GM18907 (cell line): ENCODE measurements at regions not wholly inside any gene's neighbourhood (a gene's known extent, or its start where the extent isn't known, plus 50 kb on each side); places are given as distances from the start of the nearest gene placed in this dataset.

Experiments used
- ATAC-seq: cut with Tn5 transposase; IDR thresholded peaks from one replicate; pipeline ENCODE4 v1.9.1; 2021; ENCODE audit warnings: mild to moderate bottlenecking, moderate library complexity; ENCODE audit not compliant: unreplicated experiment

GRCh38 chr5:106956187-106956586, 714.5 kb downstream of the EFNA5 start:
- no peak for ATAC-seq

GRCh38 chr5:106940986-106941385, 729.8 kb downstream of the EFNA5 start:
- no peak for ATAC-seq

GRCh38 chr5:106940301-106940846, 730.4 kb downstream of the EFNA5 start:
- ATAC-seq: no peak

DNA sequence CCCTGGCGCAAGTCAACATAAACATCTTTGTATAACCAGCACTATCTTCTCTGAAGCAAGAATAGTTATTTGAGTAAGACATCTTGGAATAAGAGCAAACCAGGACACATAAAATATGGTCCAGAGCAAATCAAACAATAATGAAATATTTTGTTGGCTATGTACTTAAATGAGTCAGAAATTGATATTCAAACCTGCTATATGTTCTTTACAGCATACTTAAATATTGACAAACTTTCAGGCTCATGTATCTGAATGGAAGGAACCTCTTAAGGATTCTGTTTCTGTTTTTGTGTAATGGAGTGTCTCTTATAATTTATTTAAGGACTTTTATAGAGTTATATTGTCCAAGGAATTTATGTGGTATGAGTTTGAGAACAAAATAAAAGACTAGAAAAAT, 747.3 kb downstream of the EFNA5 start:
- no peak for ATAC-seq

GRCh38 chr5:106921567-106921966, 749.2 kb downstream of the EFNA5 start:
- ATAC-seq: no peak

DNA sequence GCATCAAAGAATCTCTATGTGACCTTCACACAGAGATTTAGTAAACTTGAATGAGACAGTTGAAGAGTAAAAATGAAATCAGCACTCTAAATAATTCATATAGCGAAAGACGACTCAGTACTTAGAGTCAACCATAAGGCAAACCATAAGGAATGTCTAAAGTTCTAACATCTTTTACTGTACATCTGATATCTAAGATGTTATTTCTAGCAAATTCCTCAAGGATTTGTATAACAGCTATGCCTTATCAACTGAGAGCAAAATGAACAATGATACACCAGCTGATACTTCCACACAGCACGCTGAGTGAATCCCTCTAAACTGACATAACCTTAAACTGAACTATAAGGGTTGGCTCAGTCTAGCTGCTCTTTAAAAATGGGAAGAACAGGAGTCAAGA, 760.3 kb downstream of the EFNA5 start:
- no peak for ATAC-seq

GRCh38 chr5:106909716-106910115, 761.0 kb downstream of the EFNA5 start:
- no peak for ATAC-seq

GRCh38 chr5:106907979-106908378, 762.8 kb downstream of the EFNA5 start:
- no peak for ATAC-seq

DNA sequence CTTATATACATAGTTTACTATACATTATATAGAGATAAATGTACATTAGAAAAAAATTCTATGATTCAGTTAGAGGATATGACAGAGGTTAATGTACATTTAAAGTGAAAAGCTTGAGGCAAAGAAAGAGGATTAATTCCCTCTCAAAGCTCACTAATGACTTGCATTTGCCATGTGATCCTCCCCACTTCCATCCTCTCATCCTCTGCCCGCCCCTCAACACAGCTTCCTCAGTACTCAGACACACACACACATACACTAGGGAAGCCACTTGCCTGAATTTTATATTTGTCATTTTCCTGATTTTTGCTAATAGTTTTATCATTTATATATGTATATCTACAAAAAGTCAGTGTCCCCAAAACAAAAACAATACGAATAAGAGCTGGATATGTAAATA, 764.5 kb downstream of the EFNA5 start:
- ATAC-seq: no peak

- ATAC-seq: no peak
Measured at GRCh38 chr5:106894964-106895363, 775.8 kb downstream of the EFNA5 start.

DNA sequence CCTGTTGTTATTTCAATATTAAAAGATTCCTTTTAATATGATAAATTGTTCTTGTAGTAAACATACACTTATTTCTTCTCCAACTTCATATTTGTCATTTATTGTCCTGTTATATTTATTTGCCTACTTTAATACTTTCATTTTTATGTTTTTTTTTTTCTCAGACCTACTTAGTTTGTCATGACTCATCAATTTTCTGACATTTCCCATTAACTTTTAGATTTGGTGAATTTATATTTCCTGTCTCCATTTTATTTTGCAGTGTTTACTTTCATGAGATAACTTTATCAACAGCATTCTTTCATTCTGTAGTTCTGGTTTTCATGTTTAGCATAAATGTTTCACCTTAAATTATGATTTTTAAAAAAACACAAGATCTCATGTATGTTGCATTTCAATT, 788.7 kb downstream of the EFNA5 start:
- ATAC-seq: no peak

DNA sequence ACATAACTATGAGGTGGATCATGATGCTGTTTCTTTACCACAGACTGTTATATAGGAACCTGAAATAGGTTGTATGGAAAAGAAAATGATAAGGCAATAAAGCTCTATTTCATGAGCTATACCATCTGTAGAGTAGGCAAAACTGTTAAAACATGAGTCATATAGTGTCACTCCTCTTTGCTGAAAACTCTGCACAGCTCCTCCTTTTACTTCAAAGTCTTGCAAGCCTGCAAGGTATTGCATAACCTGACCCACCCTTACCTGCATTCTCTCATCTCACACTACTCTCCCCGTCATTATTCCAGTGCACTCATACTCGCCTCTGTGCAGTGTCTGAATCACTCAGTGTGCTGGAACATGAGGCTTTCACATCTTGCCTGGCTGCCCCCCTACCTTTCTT, 790.1 kb downstream of the EFNA5 start:
- ATAC-seq: no peak

- ATAC-seq: no peak
Measured at GRCh38 chr5:106877881-106878280, 792.9 kb downstream of the EFNA5 start.

GRCh38 chr5:106876665-106877194, 794.0 kb downstream of the EFNA5 start:
- ATAC-seq: no peak

- ATAC-seq: no peak
Measured at GRCh38 chr5:106876298-106876622, 794.5 kb downstream of the EFNA5 start.

GRCh38 chr5:106875591-106876297, 795.0 kb downstream of the EFNA5 start:
- no peak for ATAC-seq

DNA sequence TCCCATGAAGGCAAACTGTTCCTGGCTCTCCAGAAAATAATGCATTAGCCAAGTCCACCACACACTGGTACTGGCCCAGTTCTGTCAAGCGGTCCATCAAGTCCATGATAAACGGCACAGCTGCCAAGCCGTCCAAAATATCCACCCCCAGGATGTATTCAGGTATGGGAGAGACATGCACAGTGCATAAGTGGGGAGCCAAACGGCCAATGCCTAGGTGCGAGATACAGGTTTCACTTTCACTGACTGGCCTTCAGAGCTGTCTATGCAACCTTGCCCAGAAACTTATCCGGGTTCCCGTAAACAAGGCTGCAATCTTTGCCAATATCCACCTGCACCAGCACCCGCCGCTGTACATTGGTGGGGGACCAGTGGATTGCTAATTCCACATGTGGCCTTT, 795.8 kb downstream of the EFNA5 start:
- no peak for ATAC-seq

DNA sequence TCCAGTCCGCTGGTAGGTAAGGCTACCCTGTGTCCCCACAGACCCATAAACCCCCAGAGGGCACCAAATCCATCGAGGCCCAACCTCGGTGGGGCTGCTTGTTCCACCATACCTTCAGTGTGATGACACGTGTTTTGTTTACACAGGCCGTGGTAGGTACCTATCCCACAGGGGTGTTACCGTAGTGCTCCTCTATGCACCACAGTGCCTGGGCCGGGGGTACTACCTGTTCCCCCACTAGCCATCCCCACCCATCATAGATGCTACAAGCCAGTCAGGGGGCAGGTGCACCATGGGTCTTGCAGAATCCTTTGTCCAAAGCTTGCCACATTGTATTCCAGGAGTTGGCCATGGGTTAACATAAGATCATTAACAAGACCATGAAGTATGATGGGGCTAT, 796.2 kb downstream of the EFNA5 start:
- ATAC-seq: no peak

GRCh38 chr5:106873568-106873967, 797.2 kb downstream of the EFNA5 start:
- no peak for ATAC-seq

- ATAC-seq: no peak
Measured at GRCh38 chr5:106865279-106865678, 805.5 kb downstream of the EFNA5 start.

GRCh38 chr5:106862450-106863193, 808.1 kb downstream of the EFNA5 start:
- no peak for ATAC-seq

DNA sequence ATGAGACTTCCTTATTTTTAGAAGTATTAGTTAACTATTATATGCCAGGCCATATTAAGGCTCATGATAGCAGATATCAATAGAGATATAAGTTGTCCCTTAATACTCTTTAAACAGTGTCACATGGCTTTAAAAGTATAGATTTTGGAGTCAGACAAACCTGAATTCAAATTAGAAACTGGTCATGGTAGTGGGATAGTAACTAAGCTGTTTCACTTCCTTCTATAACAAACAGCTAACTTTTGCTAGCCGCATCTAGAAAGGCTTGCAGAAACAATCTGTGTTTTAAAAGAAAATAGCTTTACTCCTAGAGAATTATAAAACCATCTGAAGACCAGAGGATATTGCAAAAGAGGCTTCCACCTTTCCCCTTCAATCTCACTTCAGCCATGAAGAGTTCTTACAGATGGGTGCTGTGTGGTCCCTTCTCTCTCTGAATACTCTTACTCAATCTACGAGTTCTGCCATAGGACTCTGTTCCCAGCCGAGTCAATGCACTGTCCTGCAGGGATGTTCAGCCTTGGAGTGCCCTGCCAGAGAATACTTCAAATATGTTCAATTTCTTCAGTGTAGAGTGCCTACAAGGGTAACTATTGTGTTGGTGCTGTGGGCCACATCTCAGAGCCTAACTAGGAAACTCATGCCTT, 810.2 kb downstream of the EFNA5 start:
- no peak for ATAC-seq
